T-helper 2 cell (primary cell): ENCODE measurements at regions not wholly inside any gene's neighbourhood (a gene's known extent, or its start where the extent isn't known, plus 50 kb on each side); places are given as distances from the start of the nearest gene placed in this dataset.

Experiments used
- DNase-seq, 5 experiments: peaks; one replicate each; pipeline versions ENCODE4 v3.0.0 to v3.0.0-alpha.2; 2012 to 2022

DNA sequence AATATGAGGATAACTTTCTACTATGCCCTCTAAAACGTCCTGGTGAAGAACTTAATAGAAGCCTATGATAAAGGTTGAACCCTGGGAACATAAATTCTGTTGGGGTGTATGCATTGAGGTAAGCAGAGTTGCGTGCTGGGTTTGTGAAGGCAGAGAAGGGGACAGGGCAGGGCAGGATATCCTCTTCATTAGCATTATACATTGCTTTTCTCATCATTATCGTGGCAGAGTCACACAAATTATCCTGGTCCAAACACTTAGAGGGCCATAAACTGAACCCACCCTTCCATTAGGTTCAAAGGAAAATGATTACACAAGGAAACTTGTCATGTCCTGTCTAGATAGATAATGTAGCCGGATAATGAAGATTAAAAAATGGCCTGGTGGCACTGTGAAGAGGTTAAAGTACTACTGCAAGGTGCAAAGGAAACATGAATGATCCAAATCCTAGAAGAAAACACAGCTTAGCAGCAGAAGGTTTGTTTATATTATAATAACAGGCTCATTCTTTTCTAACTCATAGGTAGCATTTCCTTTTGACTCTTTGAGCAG, 189.1 kb downstream of the SPCS3 start:
- DNase-seq: no peak

DNA sequence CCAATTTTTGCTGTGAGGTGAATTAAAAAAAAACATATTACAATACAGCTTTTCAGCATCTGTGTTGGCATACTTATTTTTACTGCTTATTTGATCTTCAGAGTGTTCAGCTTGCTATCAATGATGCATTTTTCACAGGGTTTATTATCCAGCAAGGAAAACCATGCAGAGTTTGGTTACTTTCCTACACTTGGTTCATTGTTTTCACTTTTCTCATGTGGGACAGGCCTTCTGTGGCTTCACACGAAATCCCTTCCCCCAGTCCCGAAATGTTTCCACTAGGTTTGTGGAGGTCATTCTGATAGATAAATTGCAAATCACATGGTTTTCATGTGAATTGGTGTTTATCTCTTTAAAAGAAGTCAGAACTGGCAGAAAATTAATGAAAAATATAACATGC, 205.8 kb downstream of the SPCS3 start:
- no peak for DNase-seq

DNA sequence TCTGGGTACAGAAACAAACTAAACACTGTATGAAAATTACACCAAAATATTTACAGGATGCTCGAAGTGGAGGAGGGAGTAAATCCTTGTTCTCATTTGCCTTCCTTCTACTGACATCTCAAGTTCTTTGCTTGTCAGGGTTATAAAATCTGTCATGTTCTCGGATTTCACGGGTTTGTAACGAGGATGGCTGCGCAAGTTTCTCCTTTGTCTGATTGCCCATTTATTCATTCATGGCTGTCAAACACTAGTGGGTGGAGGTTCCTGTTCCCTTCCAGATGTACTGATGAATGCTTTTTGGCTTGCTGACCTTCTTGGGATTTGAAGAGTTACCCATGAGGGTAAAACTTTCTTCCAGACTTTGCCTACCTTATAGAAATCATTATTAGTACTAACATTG, 206.9 kb downstream of the SPCS3 start:
- DNase-seq: no peak

DNA sequence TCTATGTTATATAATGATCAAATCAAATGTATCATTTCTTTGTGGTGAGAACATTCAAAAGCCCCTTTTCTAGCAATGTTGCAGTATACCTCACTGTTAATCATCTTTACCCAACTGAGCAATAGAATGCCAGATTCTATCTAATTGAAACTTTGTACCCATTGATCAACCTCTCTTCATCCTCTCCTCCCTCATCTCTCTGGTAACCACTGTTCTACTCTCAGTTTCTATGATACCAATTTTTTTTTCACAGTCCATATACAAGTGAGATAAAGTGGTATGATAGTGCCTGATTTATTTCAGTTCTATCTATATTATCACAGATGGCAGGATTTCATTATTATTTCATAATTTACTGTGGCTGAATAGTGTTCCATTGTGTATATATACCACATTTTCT, 209.8 kb downstream of the SPCS3 start:
- DNase-seq: no peak

DNA sequence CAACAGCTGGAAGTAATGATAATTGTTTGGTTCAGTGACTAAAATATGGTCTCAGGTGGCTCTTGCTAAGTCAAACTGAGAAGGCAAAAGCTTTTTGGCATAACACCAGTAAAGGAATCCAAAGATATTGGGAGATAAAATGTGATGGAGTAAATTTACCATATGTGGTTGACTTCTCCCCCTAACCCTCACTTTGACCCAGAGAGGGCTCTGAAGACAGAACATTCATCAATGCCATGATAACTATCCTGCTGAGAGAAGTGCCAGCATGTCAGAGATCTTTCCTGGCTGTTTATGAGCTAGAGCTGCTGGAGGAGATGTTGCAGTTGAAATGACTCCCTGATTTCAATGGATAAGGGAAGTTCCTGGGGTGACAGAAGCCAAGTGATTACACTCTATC, 213.4 kb downstream of the SPCS3 start:
- no peak for DNase-seq

DNA sequence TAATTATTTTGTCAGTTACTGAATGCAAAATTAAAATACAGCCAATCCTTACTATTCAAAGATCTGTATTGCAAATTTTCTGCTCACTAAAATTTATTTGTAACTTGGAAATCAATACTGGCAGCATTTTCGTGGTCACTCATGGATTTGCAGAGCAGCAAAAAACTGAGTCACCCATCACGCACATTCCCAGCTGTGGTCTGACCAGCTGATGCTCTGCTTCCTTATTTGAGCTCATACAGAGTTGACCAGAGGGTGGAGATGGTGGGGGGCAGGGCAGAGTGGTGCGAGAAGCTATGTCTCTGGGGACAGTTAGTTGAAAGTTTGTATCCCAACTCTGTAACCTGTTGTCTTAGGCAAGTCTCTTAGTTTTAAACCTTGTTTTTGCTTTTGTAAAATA, 214.8 kb downstream of the SPCS3 start:
- no peak for DNase-seq

DNA sequence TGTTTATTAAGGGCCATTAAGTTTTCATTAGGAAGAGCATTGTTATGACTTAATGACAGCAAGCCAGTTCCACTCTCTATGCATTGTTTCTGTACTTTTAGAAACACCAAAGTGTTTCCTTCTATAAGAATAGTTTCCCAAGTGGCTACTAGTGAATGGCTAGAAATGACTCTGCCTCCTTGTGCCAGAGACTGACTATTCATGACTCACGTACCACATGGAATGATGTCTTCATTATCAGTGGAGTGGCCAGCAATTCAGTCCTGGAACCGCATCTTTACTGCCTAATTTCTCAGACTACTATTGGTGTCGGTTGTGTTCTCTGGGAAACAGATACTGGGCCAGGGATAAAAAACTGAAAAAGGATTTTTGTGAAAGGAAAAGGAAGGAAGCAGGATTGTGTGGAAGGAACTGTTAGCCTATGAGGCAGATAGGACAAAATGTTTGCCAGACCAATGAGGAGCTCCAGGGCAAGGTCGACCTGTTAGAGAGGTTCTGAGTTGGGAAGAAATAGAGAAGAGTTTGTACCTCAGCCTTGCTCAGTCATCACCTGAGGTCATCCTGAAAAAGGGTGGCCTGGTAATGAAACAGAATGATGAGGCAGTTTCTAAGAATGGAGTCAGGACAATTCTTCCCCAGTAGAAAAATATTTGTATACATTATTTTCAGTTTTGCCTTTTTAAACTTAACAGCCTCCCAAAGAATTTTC, 218.6 kb downstream of the SPCS3 start:
- no peak for DNase-seq

DNA sequence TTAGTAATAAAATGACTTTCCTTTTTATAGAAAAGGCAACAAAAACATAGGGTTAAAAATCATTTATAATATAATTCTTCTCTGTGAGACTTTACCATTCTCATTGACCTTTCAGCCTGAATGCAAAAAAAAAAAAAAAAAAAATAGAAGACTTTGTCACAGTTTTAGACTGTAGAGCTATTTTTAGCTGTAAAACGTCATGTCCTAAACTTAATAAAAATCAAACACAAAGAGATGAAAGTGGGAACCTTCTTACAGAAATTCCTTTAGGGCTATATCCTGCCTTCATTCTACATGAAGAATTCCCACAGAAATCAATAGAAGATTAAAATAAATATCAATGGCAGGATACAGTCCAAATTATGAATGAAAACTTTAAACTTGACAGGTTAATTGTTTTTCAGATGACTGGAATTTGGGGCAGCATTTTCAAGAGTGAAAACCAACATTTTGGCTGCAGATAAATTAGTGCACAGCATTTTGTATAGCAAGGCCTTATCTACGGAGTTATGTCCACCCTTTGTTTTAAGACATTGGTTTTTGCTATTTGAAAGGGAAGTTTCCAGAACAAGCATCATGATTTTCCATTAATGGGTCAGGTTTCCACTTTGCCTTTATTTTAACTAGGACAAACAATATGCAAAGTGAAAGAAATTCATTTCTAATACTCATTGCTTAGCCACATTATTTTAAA, 219.5 kb downstream of the SPCS3 start:
- DNase-seq: no peak

DNA sequence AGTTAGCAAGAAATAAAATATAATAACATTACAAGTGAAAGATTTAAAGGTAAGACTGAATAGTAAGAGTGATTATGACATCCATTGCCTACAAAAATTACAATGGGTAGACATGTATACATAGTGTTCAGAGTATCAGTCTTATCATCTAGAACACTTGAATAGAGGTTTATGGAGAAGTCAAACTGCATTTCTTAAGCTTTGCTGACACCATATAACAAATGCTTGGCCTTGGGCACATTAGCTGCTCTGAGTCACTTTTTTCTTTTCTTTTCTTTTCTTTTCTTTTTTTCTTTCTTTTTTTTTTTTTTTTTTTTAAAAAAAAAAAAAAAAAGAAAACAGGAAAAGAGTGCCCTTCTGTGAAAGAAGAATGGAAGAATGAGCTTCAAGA, 220.0 kb downstream of the SPCS3 start:
- DNase-seq: no peak

DNA sequence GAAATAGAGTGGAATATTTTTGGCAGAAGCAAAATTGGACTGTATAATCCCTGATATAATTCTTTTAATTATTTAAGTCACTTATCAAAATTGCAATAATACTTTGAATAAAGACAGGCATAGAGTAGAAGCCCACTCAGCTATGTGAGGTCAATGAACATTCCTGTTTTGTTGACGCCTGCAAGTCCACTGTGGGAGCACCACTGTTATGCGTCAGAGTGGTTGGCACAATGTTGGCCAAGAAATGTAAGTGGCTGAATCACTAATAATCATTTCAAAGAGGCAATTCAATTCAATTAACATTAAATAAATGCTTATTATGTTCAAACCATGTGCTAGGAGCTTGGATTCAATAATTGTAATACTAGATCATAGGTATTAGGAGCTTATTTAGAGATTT, 221.0 kb downstream of the SPCS3 start:
- DNase-seq: no peak

DNA sequence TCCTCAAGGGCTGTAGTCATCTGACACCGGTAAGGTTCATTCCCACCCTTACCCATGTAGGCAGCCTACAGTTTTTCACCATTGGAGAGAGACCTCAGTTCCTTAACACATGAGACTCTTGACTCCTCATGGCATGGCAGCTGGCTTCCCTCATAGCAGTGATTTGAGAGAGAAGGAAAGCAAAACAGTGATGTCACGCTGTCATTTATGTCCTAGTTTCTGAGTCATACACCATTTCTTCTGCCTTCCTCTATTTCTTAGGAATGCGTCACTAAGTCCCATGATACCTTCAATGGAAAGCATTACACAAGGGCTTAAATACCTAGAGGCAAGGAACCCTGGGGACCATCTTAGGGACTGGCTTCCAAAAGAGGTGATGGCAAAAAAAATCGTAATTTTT, 226.1 kb downstream of the SPCS3 start:
- no peak for DNase-seq

DNA sequence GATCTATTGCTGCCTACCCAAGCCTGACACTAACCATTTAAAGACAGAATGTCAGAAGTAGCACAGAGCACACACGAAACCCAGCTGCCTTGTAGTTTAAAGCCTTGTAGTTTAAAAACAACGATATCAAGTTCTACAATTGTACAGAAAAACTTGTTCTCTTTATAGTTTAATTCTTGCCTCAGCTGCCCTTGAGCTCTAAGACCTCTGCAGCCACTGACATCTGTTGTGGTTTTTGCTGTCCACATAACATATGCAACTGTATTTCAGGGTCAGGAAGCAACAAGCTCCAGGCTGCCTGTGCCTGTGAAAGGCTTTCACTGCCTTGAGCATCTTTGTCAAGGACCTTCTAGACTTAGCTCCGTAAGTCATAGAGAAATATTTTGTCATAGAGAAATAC, 227.2 kb downstream of the SPCS3 start:
- no peak for DNase-seq

DNA sequence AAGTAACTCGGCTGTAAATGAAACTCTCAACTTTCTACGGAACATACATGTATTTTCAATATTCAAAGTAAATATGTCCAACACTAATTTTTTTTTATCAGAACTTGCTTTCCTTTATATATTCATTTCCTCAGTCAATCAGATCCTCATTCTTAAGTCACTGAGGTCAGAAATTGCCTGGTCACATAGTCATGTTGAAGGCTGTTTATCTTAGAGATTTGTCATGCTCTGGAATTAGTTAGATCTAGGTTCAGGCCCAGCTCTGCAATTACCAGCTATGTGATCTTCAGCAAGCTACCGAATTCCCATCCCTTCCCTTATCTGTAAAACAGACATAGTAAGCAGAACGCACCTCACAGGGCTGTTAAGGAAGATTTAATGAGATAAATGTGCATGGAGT, 228.8 kb downstream of the SPCS3 start:
- DNase-seq: no peak

DNA sequence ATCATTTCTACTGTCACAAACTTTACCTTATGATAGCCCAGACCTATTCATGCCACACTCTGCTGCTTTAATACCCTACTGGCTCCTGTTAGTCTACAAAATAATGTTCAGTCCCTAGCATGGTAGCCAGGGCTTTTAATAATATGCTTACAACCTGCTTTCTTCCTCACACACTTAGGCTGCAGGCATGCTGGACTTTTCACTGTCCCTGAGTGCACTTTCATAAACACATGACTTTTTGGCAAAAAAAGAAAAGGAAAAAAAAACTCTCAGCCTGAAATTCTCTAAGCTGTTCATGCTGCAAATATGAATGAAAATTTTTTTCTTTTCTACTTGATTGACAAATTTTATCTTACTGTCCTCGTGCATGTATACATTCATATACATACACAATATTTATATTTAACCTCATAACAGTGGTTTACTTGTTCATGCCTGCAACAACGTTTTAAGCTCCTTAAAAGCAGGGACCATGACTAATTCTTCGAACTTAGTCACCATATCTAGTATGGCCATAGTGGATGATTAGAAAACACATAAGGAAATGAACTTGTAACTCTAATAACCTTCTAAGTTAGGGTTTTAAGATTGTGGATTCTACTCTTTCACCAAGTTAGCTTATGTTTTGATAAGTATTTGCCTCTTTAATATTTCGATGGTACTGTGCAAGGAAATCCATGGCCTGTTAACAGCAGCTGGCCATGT, 229.5 kb downstream of the SPCS3 start:
- no peak for DNase-seq

DNA sequence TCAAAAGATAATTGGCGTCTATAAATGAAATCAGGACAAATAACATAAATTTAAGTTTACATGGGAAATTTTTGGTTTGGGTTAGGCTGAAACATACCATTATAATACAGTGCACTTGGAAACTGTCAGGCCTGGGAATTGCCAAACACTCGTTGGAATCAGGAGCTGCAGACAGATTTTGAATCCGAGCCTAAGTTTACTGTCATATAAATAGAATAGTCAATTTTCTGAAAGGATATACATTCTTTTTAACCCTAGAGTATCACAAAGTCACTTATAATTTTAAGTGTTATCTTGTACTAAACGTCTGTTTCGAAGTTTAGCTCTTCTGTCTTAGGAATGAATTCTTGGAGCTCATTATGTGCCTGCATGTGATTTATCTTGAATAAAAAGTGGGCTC, 234.1 kb downstream of the VEGFC start:
- no peak for DNase-seq

DNA sequence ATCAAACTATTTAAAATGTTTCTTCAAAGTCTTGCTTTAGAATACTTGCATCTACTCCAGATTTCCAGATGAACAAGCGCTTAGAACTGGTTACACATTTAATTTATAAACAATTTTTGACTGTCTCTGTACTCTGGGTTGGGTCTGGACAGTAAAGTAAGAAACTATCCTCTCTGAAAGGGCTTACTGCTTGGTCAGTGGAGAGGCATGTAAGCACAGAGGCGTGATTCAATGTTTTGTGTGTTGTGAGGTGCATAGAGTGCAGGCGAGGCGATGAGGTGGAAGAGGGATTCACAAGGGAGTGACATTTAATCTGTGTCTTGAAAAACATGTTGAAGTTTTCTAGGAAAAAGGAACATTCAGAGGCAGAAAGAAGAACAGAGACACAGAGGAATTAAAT, 231.4 kb downstream of the VEGFC start:
- DNase-seq: no peak

DNA sequence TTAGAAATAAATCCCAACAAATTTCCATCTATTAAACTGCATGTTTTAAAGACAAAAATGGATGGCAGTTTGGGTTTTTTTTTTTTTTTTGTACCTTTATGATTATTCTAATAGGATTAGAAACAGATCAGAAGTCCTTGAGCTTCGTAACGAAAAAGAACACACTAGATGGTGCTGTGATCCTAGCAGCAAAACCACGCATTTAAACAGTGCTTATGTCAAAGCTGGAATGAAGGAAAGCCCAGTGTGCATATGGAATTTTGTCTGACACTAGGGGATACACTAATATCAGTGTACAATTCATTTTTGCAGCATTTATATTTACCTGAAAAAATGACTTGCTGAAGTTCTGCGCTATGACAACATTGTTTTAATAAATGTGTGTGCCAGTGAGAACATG, 229.1 kb downstream of the VEGFC start:
- DNase-seq: no peak

DNA sequence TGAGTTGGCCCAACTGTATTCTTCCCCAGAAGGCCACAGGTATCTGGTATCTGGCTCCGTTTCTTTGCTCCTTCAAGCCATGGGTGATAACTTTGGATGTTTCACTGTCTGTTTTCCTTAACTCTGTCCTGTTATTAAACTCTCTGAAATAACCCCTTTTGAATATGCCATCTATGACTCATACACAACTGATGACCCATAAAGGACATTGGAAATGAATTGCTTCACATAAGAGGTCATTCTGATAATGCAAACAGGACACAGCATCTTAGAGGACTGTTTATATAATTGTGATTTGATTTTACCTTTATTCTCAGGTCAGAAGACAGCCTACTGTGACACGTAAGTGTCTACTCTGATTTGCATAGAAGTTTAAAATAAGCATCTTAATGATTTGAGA, 227.7 kb downstream of the VEGFC start:
- DNase-seq: no peak

DNA sequence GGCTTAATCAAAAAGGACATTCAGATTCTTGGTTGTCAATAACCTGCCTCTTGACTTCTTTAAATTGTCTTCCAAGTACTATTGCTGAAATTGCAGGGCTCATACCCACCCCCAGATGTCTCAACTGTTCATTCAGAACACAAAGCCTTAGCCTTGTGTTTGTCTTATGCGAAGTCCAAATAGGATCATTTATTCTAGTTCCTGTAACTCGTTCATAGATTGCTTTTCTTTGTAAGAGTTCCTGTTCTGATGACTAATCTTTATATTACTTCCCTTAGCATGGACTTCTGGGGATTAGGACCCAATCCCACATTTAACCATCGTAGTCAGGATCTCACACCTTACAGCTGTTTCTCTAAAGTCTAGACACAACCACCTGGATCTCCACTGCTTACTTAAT, 226.0 kb downstream of the VEGFC start:
- no peak for DNase-seq

DNA sequence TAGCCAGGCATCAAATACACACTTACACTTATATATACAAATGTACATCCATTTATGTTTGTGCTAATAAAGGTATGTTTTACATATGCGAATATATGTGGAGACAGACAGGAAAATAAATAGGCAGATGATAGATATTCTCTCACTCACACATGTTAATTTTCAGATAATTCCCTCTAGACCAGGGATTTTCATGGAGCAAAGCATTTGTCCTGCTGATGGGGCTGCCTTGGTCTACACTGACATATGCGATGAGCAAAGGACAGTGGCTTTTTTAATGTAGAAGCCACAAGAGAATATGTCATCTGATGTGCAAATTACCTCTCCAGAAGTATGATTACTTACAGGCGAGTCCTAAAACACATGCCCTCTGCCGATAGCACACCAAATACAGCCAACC, 224.5 kb downstream of the VEGFC start:
- DNase-seq: no peak

DNA sequence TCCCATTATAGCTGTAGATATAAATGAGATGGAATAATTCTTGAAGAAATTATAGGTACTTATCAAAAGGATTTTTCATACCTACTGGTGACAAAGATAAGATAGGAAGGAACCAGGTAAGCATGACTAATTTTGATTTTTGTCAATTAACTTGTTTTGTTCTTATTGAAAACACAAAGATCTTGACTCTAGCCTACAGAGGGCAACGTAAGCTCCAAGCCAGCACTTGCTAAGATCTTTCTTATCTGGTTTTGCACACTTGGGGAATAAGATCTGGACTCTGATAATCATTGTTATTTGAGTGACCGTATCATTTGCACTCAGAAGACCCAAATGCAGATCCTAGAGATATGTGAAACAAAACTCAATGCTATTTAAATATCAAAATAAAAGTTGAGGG, 223.4 kb downstream of the VEGFC start:
- DNase-seq: no peak

DNA sequence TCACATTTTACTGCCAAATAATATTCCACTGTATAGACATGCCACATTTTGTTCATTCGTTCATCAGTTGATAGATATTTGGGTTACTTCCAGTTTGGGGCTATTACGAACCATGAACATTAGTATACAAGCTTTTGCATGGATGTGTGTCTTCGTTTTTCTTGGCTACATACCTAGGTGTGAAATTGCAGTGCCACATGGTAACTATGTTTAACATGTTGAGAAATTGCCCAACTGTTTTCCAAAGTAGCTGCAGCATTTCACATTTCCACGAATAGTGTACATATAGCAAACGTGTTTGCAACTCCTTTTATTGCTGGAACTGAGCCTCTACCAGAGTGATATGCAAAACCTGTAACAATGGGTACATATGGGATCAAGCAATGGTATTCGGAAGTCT, 221.5 kb downstream of the VEGFC start:
- DNase-seq: no peak

DNA sequence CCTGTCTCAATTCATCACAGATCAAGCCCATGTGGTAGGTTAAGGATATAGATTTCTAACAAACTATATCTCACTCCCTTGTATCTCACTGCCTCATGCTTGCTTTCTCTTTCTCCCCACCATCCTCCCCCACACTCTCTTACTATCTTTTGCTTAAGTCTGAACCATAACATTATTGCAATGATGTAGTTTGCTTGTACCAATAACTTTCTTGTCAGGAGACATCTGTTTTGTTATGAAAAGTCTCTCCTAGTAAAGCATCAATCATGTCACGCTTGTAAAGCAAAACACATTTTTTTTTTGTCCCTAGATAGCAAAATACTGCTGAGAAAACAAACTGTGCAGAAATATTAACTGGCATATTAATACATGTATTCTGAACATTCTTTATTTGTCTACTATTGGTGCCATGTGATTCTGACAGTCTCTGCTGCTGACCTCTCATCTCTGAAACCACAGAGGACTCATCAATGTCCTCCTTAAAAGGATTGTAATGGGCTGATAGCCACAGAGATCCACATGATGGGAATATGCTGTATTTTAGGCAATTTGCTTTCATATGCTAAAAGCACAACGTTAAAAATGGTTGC, 217.5 kb downstream of the VEGFC start:
- DNase-seq: no peak

DNA sequence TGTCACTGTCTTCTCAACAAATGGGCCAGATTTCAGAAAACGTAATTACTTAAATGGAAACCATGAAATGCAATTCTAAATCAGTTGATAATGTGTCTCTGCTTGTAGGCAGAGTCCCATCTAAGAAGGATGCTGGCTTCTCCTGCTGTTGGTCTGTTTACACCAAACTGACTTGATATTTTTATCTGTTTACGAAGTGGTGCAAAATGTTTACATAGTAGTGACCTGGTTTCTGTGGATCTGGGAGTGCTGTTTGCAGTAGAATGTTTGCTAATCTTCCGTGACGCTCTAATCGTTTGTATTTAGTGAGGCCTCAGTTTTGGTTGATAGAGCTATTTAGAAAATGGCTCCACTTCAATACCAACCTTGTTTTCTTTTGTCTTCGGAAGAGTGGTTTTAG, 213.5 kb downstream of the VEGFC start:
- DNase-seq: no peak
